Suprapubic skin (tissue), 4 donors: ENCODE measurements at regions not wholly inside any gene's neighbourhood (a gene's known extent, or its start where the extent isn't known, plus 50 kb on each side); places are given as distances from the start of the nearest gene placed in this dataset.

Source experiments
- CTCF ChIP-seq, 2 donors: fragments of 200-600 bp in 1 of 2; fragments of 450-650 bp in 1 of 2; sonication (generic) in 1 of 2; IDR thresholded peaks; one replicate each; pipeline ENCODE4 v1.5.1; 2016 to 2019; ENCODE audit warnings: antibody characterized with exemption in 2 of 2, mild to moderate bottlenecking in 1 of 2, moderate library complexity in 1 of 2
- POLR2A ChIP-seq, 2 donors: fragments of 450-650 bp; IDR thresholded peaks; one replicate each; pipeline ENCODE4 v1.6.1; 2017; ENCODE audit warnings: antibody characterized with exemption in 2 of 2, mild to moderate bottlenecking in 2 of 2, moderate library complexity in 2 of 2
- POLR2AphosphoS5 ChIP-seq, 3 donors: sonication (generic); formaldehyde crosslinking; IDR thresholded peaks; one replicate each; pipeline ENCODE4 v1.6.1; 2017; ENCODE audit warnings: antibody characterized with exemption in 3 of 3

- no peak for TF ChIP-seq POLR2A (IDR thresholded peaks at IDR 0.05)
- no peak for TF ChIP-seq CTCF (IDR thresholded peaks at IDR 0.05)
- no peak for TF ChIP-seq POLR2AphosphoS5 (IDR thresholded peaks at IDR 0.05)
These were observed 490.9 kb upstream of the ADAMTS9 start for GRCh38 chr3:65178703-65179102.
